Dedifferentiated amniotic fluid mesenchymal stem cell (primary cell): ENCODE measurements at regions not wholly inside any gene's neighbourhood (a gene's known extent, or its start where the extent isn't known, plus 50 kb on each side); places are given as distances from the start of the nearest gene placed in this dataset.

Experiments used
- DNase-seq: peaks from one replicate; pipeline ENCODE4 v3.0.0-alpha.2; 2016; ENCODE audit errors: extremely low spot score

- no peak for DNase-seq
Measured at GRCh38 chr10:44853796-44854195, 57.3 kb upstream of the TMEM72 start.

- no peak for DNase-seq
Measured at GRCh38 chr10:44854693-44855350, 56.3 kb upstream of the TMEM72 start.

GRCh38 chr10:44856696-44857095 is 54.4 kb upstream of the TMEM72 start:
- no peak for DNase-seq

- DNase-seq: peak; percentile 54
Measured at GRCh38 chr10:44857363-44858016, 53.6 kb upstream of the TMEM72 start.

- DNase-seq: no peak
Measured at GRCh38 chr10:44858017-44858371, 53.1 kb upstream of the TMEM72 start.

- no peak for DNase-seq
Measured at GRCh38 chr10:44858988-44859387, 52.1 kb upstream of the TMEM72 start.

- no peak for DNase-seq
Measured at GRCh38 chr10:44859546-44860285, 51.4 kb upstream of the TMEM72 start.

- DNase-seq: peak; percentile 88
Measured at GRCh38 chr10:44860811-44861736, 50.1 kb upstream of the TMEM72 start.
